ENCODE measurements at regions not wholly inside any gene's neighbourhood (a gene's known extent, or its start where the extent isn't known, plus 50 kb on each side); places are given as distances from the start of the nearest gene placed in this dataset.
"Not testable (repeated sequence)": the region's sequence is repeated elsewhere in the genome, so short reads cannot be mapped to it uniquely, and the experiment has no call there.

GRCh38 chr4:159410076-159410777 lies 307.3 kb downstream of the RAPGEF2 start:
- peak; percentile 87 for DNase-seq (ENCODE audit: low read depth)

DNA sequence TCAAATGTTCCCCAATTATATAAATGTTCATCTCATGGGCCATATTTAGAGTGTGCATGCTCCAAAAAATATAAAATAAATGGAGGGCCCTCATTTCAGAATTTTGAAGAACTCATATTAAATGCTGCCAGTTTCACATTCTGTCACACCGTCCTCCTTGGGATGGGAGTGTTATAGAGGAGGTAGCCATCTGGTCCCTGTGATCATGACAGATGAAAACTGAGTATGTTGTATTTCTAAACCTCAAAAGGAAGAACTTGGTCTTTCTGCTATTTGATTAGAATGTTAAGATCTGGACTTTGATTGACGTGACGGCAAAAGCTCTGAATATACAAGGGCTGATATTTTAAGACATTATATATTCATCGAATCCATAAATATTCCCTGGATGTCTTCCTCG lies 308.0 kb downstream of the RAPGEF2 start:
- DNase-seq (ENCODE audit: low read depth), result no peak

GRCh38 chr4:159413306-159413943 lies 310.5 kb downstream of the RAPGEF2 start:
- DNase-seq (ENCODE audit: low read depth), result no peak

GRCh38 chr4:159414305-159414704 lies 311.4 kb downstream of the RAPGEF2 start:
- no peak for DNase-seq (ENCODE audit: low read depth)

GRCh38 chr4:159416073-159416472 lies 313.2 kb downstream of the RAPGEF2 start:
- DNase-seq (ENCODE audit: low read depth), result peak; percentile 59

DNA sequence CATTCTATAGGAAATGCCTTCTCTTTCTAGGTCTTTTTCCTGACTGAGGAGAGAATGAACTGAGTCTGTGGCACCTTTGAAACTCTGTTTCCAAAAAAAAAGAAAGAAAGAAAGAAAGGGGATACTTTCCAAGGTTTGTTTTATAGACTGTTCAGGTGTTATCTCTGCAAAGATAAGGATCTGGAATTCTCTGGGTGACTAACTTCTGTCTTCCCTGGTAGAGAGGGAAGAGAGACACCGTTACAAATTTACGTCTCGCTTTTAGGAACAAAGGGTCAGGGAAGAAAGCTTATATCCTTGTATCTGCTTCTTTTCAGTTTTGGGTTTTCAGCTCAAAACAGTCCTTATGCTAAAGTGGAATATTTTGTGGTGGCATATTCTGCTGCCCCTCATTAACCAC lies 314.1 kb downstream of the RAPGEF2 start:
- peak; percentile 51 for DNase-seq (ENCODE audit: low read depth)

DNA sequence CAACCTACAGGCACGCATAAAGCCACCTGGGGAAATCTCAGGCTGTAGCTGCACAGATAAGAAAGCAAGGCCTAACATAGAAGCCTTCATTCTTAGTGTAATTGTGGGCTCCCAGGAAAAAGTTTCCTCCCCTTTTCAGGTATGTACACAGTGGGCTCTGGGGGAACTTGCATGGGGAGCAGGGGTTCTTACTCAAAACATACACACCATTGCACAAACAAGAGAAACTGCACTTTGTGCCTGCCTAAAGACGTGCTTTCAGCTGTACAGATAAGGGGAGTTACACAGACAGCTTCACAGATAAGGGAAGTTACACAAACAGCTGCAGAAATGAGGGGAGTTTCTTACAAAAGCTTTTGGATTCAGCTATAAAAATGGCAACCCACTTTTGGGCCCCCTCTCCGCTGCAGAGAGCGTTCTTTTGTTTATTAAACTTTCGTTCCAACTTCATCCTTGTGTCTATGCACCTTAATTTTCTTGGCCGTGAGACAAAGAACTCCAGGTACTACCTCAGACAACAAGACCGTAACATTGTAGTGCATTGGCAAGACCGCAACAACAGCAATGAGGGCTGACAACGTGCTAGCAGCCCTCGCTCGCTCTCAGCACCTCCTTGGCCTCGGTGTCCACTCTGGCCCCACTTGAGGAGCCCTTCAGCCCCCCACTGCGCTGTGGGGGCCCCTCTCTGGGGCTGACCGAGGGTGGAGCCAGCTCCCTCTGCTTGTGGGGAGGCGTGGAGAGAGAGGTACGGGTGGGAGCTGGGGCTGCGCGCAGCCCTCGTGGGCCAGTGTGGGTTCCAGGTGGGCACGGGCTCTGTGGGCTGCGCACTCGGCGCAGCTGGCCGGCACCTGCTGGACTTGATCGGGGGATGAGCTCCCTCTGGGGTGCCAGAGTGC lies 317.5 kb downstream of the RAPGEF2 start:
- no peak for DNase-seq (ENCODE audit: low read depth)

DNA sequence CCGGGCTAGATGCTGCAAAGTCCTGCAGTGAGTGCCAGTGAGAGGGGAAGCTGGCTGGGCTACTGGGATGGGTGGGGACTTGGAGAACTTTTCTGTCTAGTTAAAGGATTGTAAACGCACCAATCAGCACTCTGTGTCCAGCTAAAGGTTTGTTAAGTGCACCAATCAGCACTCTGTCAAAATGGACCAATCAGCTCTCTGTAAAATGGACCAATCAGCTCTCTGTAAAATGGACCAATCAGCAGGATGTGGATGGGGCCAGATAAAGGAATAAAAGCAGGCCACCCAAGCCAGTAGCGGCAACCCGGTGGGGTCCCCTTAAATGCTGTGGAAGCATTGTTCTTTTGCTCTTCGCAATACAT lies 318.2 kb downstream of the RAPGEF2 start:
- DNase-seq (ENCODE audit: low read depth), result not testable (repeated sequence)

GRCh38 chr4:159422019-159422418 lies 319.1 kb downstream of the RAPGEF2 start:
- DNase-seq (ENCODE audit: low read depth), result no peak

DNA sequence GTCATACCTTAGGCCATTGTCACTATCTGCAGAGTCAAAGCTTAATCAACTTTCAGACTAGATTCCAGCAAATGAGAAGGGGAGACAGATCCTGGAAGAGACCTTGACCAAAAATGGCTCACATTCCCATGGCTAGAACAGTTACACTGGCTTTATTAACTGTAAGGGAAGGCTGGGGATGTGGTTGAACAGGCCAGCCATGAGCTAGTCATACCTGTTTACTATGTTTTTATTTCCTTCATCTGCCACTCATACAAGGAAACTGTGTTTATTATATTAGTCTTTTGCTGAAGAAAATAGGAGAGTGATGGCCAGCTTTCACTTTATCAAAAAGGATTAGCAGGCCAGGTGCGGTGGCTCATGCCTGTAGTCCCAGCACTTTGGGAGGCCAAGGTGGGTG lies 319.7 kb downstream of the RAPGEF2 start:
- DNase-seq (ENCODE audit: low read depth), result no peak

- no peak for DNase-seq (ENCODE audit: low read depth)
These were observed 322.9 kb downstream of the RAPGEF2 start for GRCh38 chr4:159425737-159426305.

DNA sequence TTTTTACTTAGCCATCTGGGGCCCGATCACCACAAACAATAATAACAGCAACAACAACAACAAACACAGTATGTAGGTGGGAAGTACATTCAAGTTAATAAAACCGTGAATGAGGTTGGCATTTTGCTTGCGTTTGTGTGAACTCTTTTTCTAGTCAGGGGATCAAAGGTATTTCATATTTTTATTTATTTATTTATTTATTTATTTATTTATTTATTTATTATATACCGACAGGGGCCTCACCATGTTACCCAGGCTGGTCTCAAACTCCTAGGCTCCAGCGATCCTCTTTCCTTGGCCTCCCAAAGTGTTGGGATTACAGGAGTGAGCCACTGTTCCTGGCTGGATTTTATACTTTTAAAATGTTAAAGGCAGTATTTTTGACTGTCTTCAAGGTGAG lies 325.4 kb downstream of the RAPGEF2 start:
- no peak for DNase-seq (ENCODE audit: low read depth)

DNA sequence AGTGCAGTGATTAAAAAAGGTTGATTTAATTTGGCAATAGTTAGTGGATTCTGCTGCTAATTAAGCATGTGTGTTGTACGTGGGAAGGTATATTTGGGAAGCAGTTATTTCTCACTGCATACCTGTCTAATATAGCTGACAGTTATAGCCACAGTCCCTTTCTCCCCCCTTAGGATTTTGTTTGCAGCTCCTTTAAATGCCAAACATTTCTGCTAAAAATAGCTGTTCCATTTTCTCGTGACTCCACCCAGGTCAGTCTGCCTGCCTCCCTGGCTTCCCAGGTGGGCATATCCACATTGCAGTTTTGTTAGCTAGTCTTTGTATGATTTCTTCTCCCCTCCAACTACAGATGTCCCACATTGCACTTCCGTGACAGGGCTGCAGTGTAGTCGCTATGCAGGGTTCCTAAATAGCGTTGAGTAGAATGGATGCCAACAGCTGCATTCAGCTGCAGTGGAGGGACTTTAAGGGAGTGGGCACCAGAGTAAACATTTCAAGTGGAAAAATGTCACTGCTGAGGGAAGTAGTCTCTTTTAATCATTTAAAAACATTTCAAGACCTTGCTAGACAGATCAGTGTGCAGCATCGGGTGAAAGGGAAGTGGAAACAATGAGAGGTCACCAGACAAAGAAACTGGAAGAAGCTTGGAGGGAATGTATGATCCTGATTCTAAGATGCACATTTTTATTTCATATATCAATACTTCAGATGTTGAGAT lies 326.3 kb downstream of the RAPGEF2 start:
- no peak for DNase-seq (ENCODE audit: low read depth)

DNA sequence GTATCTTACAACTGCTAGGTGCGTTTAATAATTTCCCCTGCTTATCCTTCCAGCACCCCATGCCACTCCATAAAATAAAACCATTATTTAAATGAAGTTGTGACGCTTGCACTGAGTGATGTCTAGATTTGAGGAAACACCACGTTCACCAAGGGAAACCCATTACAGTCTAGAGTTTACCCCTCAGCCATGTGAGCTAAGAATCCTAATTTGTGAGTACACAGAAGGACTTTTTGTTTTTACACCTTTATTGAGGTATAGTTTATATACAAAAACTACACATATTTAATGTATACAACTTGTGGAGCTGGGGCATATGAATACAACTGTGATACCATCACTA lies 326.8 kb downstream of the RAPGEF2 start:
- DNase-seq (ENCODE audit: low read depth), result no peak

GRCh38 chr4:159430896-159431295 lies 328.0 kb downstream of the RAPGEF2 start:
- DNase-seq (ENCODE audit: low read depth), result no peak

GRCh38 chr4:159432436-159432835 lies 329.6 kb downstream of the RAPGEF2 start:
- no peak for DNase-seq (ENCODE audit: low read depth)

GRCh38 chr4:159433337-159433736 lies 330.5 kb downstream of the RAPGEF2 start:
- DNase-seq (ENCODE audit: low read depth), result no peak

DNA sequence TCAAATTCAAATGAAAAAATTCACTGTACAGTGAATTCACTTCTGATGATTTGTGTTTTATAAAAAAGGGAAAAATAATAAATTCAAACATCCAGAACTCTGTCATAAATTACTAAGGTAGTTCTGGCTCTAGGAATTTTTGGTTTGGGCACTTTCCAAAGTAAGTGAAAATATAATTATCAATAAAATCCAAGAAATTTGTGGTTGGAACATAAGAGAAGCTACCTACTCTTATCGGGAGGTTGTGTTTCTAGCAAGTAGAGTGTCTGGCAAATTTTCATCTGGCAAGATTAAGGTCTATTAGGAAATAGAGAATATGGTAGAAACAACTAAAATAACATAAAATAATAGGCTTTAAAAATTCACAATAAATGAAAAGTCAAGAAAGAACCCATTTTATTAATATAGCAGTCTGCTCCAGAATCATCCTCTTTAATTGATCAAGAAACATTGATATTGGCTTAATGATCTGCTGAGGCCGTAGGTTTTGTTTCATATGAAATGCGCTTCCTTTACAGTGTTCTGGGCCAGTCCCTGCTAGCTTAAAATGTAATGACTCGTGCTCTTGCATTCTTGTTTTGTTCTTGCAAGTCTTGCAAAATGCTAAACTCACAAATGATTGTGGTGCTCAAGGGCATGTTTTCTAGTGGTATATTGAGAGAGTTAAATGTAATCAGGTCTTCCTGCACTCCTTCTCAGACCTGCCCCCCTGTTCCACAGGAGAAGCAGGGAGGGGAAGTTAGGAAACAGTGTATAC lies 331.4 kb downstream of the RAPGEF2 start:
- peak; percentile 71 for DNase-seq (ENCODE audit: low read depth)

DNA sequence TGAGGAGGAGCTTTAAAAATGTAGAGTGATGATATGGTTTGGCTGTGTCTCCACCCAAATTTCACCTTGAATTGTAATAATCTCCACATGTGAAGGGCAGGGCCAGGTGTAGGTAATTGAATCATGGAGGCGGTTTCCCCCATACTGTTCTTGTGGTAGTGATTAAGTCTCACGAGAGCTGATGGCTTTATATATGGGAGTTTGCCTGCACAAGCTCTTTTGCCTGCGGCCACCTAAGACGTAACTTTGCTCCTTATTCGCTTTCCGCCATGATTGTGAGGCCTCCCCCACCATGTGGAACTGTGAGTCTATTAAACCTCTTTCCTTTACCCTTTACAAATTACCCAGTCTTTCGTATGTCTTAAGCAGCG lies 332.0 kb downstream of the RAPGEF2 start:
- DNase-seq (ENCODE audit: low read depth), result no peak

- DNase-seq (ENCODE audit: low read depth), result peak; percentile 86
These were observed 332.7 kb downstream of the RAPGEF2 start for GRCh38 chr4:159435561-159436023.

GRCh38 chr4:159443975-159444374 lies 341.1 kb downstream of the RAPGEF2 start:
- DNase-seq (ENCODE audit: low read depth), result no peak
